Right ventricle myocardium superior (tissue), 1 donor: ENCODE measurements at regions not wholly inside any gene's neighbourhood (a gene's known extent, or its start where the extent isn't known, plus 50 kb on each side); places are given as distances from the start of the nearest gene placed in this dataset.

Source experiments
- ATAC-seq: fragments of 200-7000 bp; cut with Tn5 transposase; one replicate; pipeline ENCODE4 v1.9.1; 2020; ENCODE audit warnings: mild to moderate bottlenecking; ENCODE audit not compliant: poor library complexity
- DNase-seq: peaks from one replicate; pipeline ENCODE4 v3.0.0-alpha.2; 2020
- intact Hi-C: fragments of 100-400 bp; cut with DNase I; formaldehyde crosslinking; loops from one replicate; pipeline ENCODE4 v1.11.2; 2022
- donor health status: DM: no; HTN: yes; CAD: no; lungs with severe emphysema.

- intact Hi-C loops: no loop called here
- DNase-seq: no peak
- ATAC-seq: no peak
Measured at GRCh38 chr4:8739820-8740665, 131.6 kb downstream of the HMX1 start.

- intact Hi-C loops: no loop called here
- DNase-seq: peak; percentile 35
Measured at GRCh38 chr4:8739317-8739716, 132.3 kb downstream of the HMX1 start.

GRCh38 chr4:8738471-8738931 lies 133.1 kb downstream of the HMX1 start:
- ATAC-seq (no peak), DNase-seq (no peak)
- intact Hi-C loops: no loop called here

More at GRCh38 chr4:8739317-8739716, 132.3 kb downstream of the HMX1 start:
- ATAC-seq: no peak

- ATAC-seq: no peak
- no peak for DNase-seq
- intact Hi-C loops: no loop called here
Measured at GRCh38 chr4:8737601-8738279, 133.9 kb downstream of the HMX1 start.

GRCh38 chr4:8737075-8737474 lies 134.6 kb downstream of the HMX1 start:
- ATAC-seq (no peak), DNase-seq (no peak)
- intact Hi-C loops: no loop called here

GRCh38 chr4:8736090-8736825 lies 135.4 kb downstream of the HMX1 start:
- DNase-seq (no peak), ATAC-seq (no peak)
- intact Hi-C loops: no loop called here

GRCh38 chr4:8735236-8736089 lies 136.2 kb downstream of the HMX1 start:
- intact Hi-C loops: no loop called here
- ATAC-seq: no peak
- no peak for DNase-seq

- ATAC-seq (no peak), DNase-seq (no peak)
- intact Hi-C loops: no loop called here
Measured at GRCh38 chr4:8732681-8733243, 138.9 kb downstream of the HMX1 start.

GRCh38 chr4:8732092-8732491 lies 139.5 kb downstream of the CPZ start:
- intact Hi-C loops: no loop called here
- no peak for ATAC-seq
- no peak for DNase-seq

- intact Hi-C loops: no loop called here
- no peak for ATAC-seq
- no peak for DNase-seq
Measured at GRCh38 chr4:8731364-8731763, 138.8 kb downstream of the CPZ start.

GRCh38 chr4:8730681-8731080 lies 138.1 kb downstream of the CPZ start:
- intact Hi-C loops: no loop called here
- DNase-seq (no peak), ATAC-seq (no peak)

GRCh38 chr4:8730159-8730558 lies 137.6 kb downstream of the CPZ start:
- DNase-seq (no peak), ATAC-seq (no peak)
- intact Hi-C loops: no loop called here

- ATAC-seq (no peak), DNase-seq (no peak)
- intact Hi-C loops: no loop called here
Measured at GRCh38 chr4:8729408-8730149, 137.0 kb downstream of the CPZ start.

GRCh38 chr4:8728536-8729407 lies 136.2 kb downstream of the CPZ start:
- intact Hi-C loops: no loop called here
- DNase-seq (peak; percentile 31), ATAC-seq (no peak)

- no peak for ATAC-seq
- intact Hi-C loops: no loop called here
- DNase-seq: peak; percentile 33
Measured at GRCh38 chr4:8727546-8728510, 135.3 kb downstream of the CPZ start.

- DNase-seq: no peak
- no peak for ATAC-seq
- intact Hi-C loops: no loop called here
Measured at GRCh38 chr4:8727131-8727530, 134.6 kb downstream of the CPZ start.
